IPS DF 6.9 (cell line): ENCODE measurements at regions not wholly inside any gene's neighbourhood (a gene's known extent, or its start where the extent isn't known, plus 50 kb on each side); places are given as distances from the start of the nearest gene placed in this dataset.

Source experiments
- DNase-seq: peaks from one replicate; pipeline ENCODE4 v3.0.0-alpha.2; 2013; ENCODE audit warnings: low read depth, low spot score
- H3K27ac ChIP-seq: one replicate; pipeline ENCODE4 v1.5.1; 2013; ENCODE audit warnings: low read length, control low read depth
- H3K27me3 ChIP-seq: 2 replicates; pipeline ENCODE4 v1.6.1; 2013; ENCODE audit warnings: mild to moderate bottlenecking, low read length; ENCODE audit not compliant: control insufficient read depth, insufficient read depth
- H3K36me3 ChIP-seq: 2 replicates; pipeline ENCODE4 v1.6.1; 2013; ENCODE audit warnings: low read length; ENCODE audit not compliant: control insufficient read depth, insufficient read depth
- H3K4me1 ChIP-seq: 2 replicates; pipeline ENCODE4 v1.6.1; 2013; ENCODE audit warnings: low read length; ENCODE audit not compliant: control insufficient read depth, insufficient read depth
- H3K4me3 ChIP-seq: 2 replicates; pipeline ENCODE4 v1.5.1; 2013; ENCODE audit warnings: mild to moderate bottlenecking, low read length
- H3K9me3 ChIP-seq: 2 replicates; pipeline ENCODE4 v1.6.1; 2013; ENCODE audit warnings: low read length, inconsistent platforms; ENCODE audit not compliant: control insufficient read depth, insufficient read depth
- WGBS: extraction: QIAGEN DNeasy Blood & Tissue Kit; methylation state at CpG from one replicate; pipeline ENCODE4 v1.1.7; 2013; ENCODE audit warnings: mixed read lengths, missing lambda C conversion rate; ENCODE audit not compliant: insufficient read length, insufficient coverage; 5-methylcytosine and 5-hydroxymethylcytosine counted together

- H3K4me1 ChIP-seq, result no peaks in the 10 kb centered on the region
- WGBS, result no CpG with 5 or more reads among the region's 3 CpGs
- no peak overlapping the region for H3K4me3 ChIP-seq
- DNase-seq, result no peak
- no peak overlapping the region for H3K27ac ChIP-seq
- H3K9me3 ChIP-seq, result no peaks in the 10 kb centered on the region
- no peaks in the 10 kb centered on the region for H3K36me3 ChIP-seq
- no peaks in the 10 kb centered on the region for H3K27me3 ChIP-seq
These were observed 421.8 kb upstream of the MCTP2 start for GRCh38 chr15:93809516-93809915.

- Histone ChIP-seq H3K27me3 (no peaks in the 10 kb centered on the region), H3K9me3 (no peaks in the 10 kb centered on the region), H3K36me3 (no peaks in the 10 kb centered on the region), H3K27ac (no peak overlapping the region), H3K4me3 (no peak overlapping the region), H3K4me1 (no peaks in the 10 kb centered on the region)
- WGBS, result no CpG with 5 or more reads among the region's 31 CpGs
- DNase-seq, result no peak
These were observed 427.8 kb upstream of the MCTP2 start for GRCh38 chr15:93803421-93804152.

GRCh38 chr15:93801206-93801605 lies 430.2 kb upstream of the MCTP2 start:
- H3K27ac ChIP-seq, result no peak overlapping the region
- H3K4me1 ChIP-seq, result no peaks in the 10 kb centered on the region
- H3K27me3 ChIP-seq, result no peaks in the 10 kb centered on the region
- H3K36me3 ChIP-seq, result no peaks in the 10 kb centered on the region
- no peaks in the 10 kb centered on the region for H3K9me3 ChIP-seq
- no peak overlapping the region for H3K4me3 ChIP-seq
- DNase-seq, result no peak

- Histone ChIP-seq H3K4me3 (no peak overlapping the region), H3K9me3 (no peaks in the 10 kb centered on the region), H3K27me3 (no peaks in the 10 kb centered on the region), H3K4me1 (no peaks in the 10 kb centered on the region), H3K27ac (no peak overlapping the region), H3K36me3 (no peaks in the 10 kb centered on the region)
- peak; percentile 5 for DNase-seq
- WGBS, result no CpG with 5 or more reads among the region's 2 CpGs
These were observed 430.6 kb upstream of the MCTP2 start for GRCh38 chr15:93800805-93801204.

GRCh38 chr15:93789441-93789840 lies 441.9 kb upstream of the MCTP2 start:
- Histone ChIP-seq H3K27ac (no peak overlapping the region), H3K27me3 (no peaks in the 10 kb centered on the region), H3K4me3 (no peak overlapping the region), H3K4me1 (no peaks in the 10 kb centered on the region), H3K36me3 (no peaks in the 10 kb centered on the region), H3K9me3 (no peaks in the 10 kb centered on the region; the same call in 1 of the 2 replicates)
- DNase-seq, result no peak
- no CpG with 5 or more reads among the region's 2 CpGs for WGBS

- H3K4me3 ChIP-seq, result no peak overlapping the region
- no CpG with 5 or more reads among the region's 4 CpGs for WGBS
- H3K9me3 ChIP-seq, result no peaks in the 10 kb centered on the region
- H3K36me3 ChIP-seq, result no peaks in the 10 kb centered on the region
- H3K27me3 ChIP-seq, result no peaks in the 10 kb centered on the region
- DNase-seq, result no peak
- no peak overlapping the region for H3K27ac ChIP-seq
- H3K4me1 ChIP-seq, result no peaks in the 10 kb centered on the region
These were observed 451.3 kb upstream of the MCTP2 start for GRCh38 chr15:93780073-93780472.

- Histone ChIP-seq H3K9me3 (no peaks in the 10 kb centered on the region), H3K27me3 (no peaks in the 10 kb centered on the region), H3K27ac (no peak overlapping the region), H3K4me3 (no peak overlapping the region), H3K36me3 (no peaks in the 10 kb centered on the region), H3K4me1 (no peaks in the 10 kb centered on the region)
- no peak for DNase-seq
- no CpG with 5 or more reads among the region's 4 CpGs for WGBS
These were observed 452.0 kb upstream of the MCTP2 start for GRCh38 chr15:93779341-93779740.

- no peak overlapping the region for H3K27ac ChIP-seq
- no peak overlapping the region for H3K4me3 ChIP-seq
- no peak for DNase-seq
- no peaks in the 10 kb centered on the region for H3K9me3 ChIP-seq
- no peaks in the 10 kb centered on the region for H3K36me3 ChIP-seq
- no peaks in the 10 kb centered on the region; the same call in 1 of the 2 replicates for H3K4me1 ChIP-seq
- no CpG with 5 or more reads among the region's 4 CpGs for WGBS
- H3K27me3 ChIP-seq, result no peaks in the 10 kb centered on the region
These were observed 459.9 kb upstream of the MCTP2 start for GRCh38 chr15:93771196-93772030.

GRCh38 chr15:93770788-93771187 lies 460.6 kb upstream of the MCTP2 start:
- Histone ChIP-seq H3K9me3 (no peaks in the 10 kb centered on the region), H3K4me1 (no peaks in the 10 kb centered on the region; the same call in 1 of the 2 replicates), H3K27me3 (no peaks in the 10 kb centered on the region), H3K27ac (no peak overlapping the region), H3K36me3 (no peaks in the 10 kb centered on the region), H3K4me3 (no peak overlapping the region)
- no CpG with 5 or more reads among the region's 1 CpG for WGBS
- no peak for DNase-seq

- Histone ChIP-seq H3K4me1 (no peaks in the 10 kb centered on the region), H3K4me3 (no peak overlapping the region), H3K9me3 (no peaks in the 10 kb centered on the region), H3K27ac (no peak overlapping the region), H3K27me3 (no peaks in the 10 kb centered on the region), H3K36me3 (no peaks in the 10 kb centered on the region)
- DNase-seq, result no peak
- no CpG with 5 or more reads among the region's 3 CpGs for WGBS
These were observed 469.3 kb upstream of the MCTP2 start for GRCh38 chr15:93762036-93762435.
